PC-9 (cell line): ENCODE measurements at regions not wholly inside any gene's neighbourhood (a gene's known extent, or its start where the extent isn't known, plus 50 kb on each side); places are given as distances from the start of the nearest gene placed in this dataset.

Source experiments
- BruUV-seq: library from RNA; stranded (reverse); fragments of 400-500 nt; replicated peaks from 2 replicates; lab custom pipeline; 2021; lab: Mats Ljungman, UMichigan
- CTCF ChIA-PET: fragments of 300-600 bp; sonication (Branson Sonifier 250); formaldehyde crosslinking; loops from one replicate; lab custom pipeline; 2022; ENCODE audit warnings: antibody characterized with exemption; lab: Charles Lee
- POLR2A ChIA-PET: fragments of 300-600 bp; sonication (Branson Sonifier 250); formaldehyde crosslinking; loops from one replicate; lab custom pipeline; 2022; ENCODE audit warnings: antibody characterized with exemption; ENCODE audit not compliant: unreplicated experiment; lab: Charles Lee
- DNase-seq, 2 experiments: peaks; one replicate each; pipeline versions ENCODE4 v3.0.0 to v3.0.0-alpha.2; 2015 to 2022; ENCODE audit warnings: mixed read lengths in 1 of 2
- H2AFZ ChIP-seq: fragments of 200-600 bp; sonication (generic); 2 replicates; pipeline ENCODE4 v1.8.1; 2017; ENCODE audit warnings: antibody characterized with exemption
- H3F3A ChIP-seq: fragments of 200-600 bp; sonication (generic); 2 replicates; pipeline ENCODE4 v1.8.1; 2017; ENCODE audit warnings: antibody characterized with exemption, mild to moderate bottlenecking, low read depth; ENCODE audit not compliant: insufficient read depth
- H3K27ac ChIP-seq: fragments of 200-600 bp; sonication (generic); 2 replicates; pipeline ENCODE4 v1.6.1; 2016; ENCODE audit warnings: mixed run types
- H3K27me3 ChIP-seq: fragments of 200-600 bp; sonication (generic); 2 replicates; pipeline ENCODE4 v1.6.1; 2016; ENCODE audit warnings: low read depth, mixed run types; ENCODE audit not compliant: insufficient read depth
- H3K36me3 ChIP-seq: fragments of 200-600 bp; sonication (generic); 2 replicates; pipeline ENCODE4 v1.6.1; 2016; ENCODE audit warnings: low read depth, mixed run types
- H3K4me1 ChIP-seq: fragments of 200-600 bp; sonication (generic); replicated peaks from 2 replicates; pipeline ENCODE4 v1.6.1; 2016; ENCODE audit warnings: mixed run types; ENCODE audit not compliant: insufficient read depth
- H3K4me2 ChIP-seq: fragments of 200-600 bp; sonication (generic); 2 replicates; pipeline ENCODE4 v1.6.1; 2017; ENCODE audit warnings: mixed run types
- H3K4me3 ChIP-seq: fragments of 200-600 bp; sonication (generic); 2 replicates; pipeline ENCODE4 v1.6.1; 2016; ENCODE audit warnings: mixed run types
- H3K79me2 ChIP-seq: fragments of 200-600 bp; sonication (generic); 2 replicates; pipeline ENCODE4 v1.6.1; 2017; ENCODE audit warnings: low read depth, mixed run types
- H3K9me2 ChIP-seq: fragments of 200-600 bp; sonication (generic); 2 replicates; pipeline ENCODE4 v1.8.1; 2017; ENCODE audit warnings: mild to moderate bottlenecking; ENCODE audit not compliant: insufficient read depth
- H3K9me3 ChIP-seq: fragments of 200-600 bp; sonication (generic); 2 replicates; pipeline ENCODE4 v1.8.1; 2016; ENCODE audit warnings: low read depth; ENCODE audit not compliant: insufficient read depth
- H4K20me1 ChIP-seq: fragments of 200-600 bp; sonication (generic); 2 replicates; pipeline ENCODE4 v1.8.1; 2017; ENCODE audit not compliant: insufficient read depth
- EZH2 ChIP-seq: fragments of 200-600 bp; sonication (generic); IDR thresholded peaks from 2 replicates; pipeline ENCODE4 v1.8.0; 2017; ENCODE audit warnings: antibody characterized with exemption, low read depth
- intact Hi-C: fragments of 100-400 bp; cut with micrococcal nuclease; formaldehyde crosslinking; loops from one replicate; pipeline ENCODE4 v1.10.0; 2022; ENCODE audit not compliant: unreplicated experiment
- TF ChIP-seq, protein P1 (sequence below): fragments of 200-600 bp; sonication (generic); conservative IDR thresholded peaks from 2 replicates; pipeline ENCODE4 v1.6.1; 2017; ENCODE audit warnings: mixed run types, antibody characterized with exemption, mild to moderate bottlenecking, moderate library complexity

DNA sequence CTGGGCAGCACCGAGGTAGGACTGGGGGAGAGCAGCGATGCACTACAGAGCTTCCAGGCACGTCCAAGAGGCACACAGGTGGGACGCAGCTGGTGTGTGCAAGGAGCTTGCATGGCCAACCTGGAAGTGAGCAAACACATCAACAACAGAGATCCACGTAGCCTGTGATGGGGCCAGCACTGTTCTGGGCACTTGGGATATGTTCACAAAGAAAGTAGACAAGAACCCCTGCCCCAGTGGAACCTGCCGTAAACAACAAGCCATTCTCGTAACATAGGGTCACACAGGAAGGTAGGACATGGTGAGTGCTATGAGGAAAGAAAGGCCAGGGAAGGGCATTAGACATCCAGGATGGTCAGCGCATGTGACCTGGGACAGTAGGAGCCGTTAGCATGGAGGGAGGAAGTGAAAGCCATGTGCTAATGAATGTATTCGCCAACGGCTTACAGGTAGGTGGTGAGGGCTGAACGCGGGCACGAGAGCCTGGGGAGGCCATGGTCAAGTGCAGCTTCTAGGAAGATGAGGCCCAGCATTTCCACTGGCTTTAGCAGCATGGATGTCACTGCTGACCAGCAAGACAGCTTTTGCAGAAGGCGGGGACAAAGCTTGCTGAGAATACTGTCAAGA is 105.5 kb downstream of the TEX26 start:
- Histone ChIP-seq H3F3A (no peaks in the 10 kb centered on the region), H3K36me3 (no peaks in the 10 kb centered on the region), H2AFZ (no peak overlapping the region), H3K27ac (no peak overlapping the region), H3K4me2 (no peak overlapping the region), H3K4me1 (no peaks in the 10 kb centered on the region), H3K9me2 (no peaks in the 10 kb centered on the region), H3K79me2 (no peaks in the 10 kb centered on the region), H3K4me3 (no peak overlapping the region), H4K20me1 (no peaks in the 10 kb centered on the region), H3K27me3 (0 out of 2 replicates have a peak, but pooled peaks cover 5% of the 10 kb centered on the region), H3K9me3 (no peaks in the 10 kb centered on the region)
- ChIA-PET POLR2A (no interaction called here), CTCF (no interaction called here)
- intact Hi-C loops = no loop called here
- BruUV-seq = no TSS peak
- TF ChIP-seq EZH2 = no peak
- TF ChIP-seq, protein P1, sequence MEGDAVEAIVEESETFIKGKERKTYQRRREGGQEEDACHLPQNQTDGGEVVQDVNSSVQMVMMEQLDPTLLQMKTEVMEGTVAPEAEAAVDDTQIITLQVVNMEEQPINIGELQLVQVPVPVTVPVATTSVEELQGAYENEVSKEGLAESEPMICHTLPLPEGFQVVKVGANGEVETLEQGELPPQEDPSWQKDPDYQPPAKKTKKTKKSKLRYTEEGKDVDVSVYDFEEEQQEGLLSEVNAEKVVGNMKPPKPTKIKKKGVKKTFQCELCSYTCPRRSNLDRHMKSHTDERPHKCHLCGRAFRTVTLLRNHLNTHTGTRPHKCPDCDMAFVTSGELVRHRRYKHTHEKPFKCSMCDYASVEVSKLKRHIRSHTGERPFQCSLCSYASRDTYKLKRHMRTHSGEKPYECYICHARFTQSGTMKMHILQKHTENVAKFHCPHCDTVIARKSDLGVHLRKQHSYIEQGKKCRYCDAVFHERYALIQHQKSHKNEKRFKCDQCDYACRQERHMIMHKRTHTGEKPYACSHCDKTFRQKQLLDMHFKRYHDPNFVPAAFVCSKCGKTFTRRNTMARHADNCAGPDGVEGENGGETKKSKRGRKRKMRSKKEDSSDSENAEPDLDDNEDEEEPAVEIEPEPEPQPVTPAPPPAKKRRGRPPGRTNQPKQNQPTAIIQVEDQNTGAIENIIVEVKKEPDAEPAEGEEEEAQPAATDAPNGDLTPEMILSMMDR = no peak
- no peak for DNase-seq

DNA sequence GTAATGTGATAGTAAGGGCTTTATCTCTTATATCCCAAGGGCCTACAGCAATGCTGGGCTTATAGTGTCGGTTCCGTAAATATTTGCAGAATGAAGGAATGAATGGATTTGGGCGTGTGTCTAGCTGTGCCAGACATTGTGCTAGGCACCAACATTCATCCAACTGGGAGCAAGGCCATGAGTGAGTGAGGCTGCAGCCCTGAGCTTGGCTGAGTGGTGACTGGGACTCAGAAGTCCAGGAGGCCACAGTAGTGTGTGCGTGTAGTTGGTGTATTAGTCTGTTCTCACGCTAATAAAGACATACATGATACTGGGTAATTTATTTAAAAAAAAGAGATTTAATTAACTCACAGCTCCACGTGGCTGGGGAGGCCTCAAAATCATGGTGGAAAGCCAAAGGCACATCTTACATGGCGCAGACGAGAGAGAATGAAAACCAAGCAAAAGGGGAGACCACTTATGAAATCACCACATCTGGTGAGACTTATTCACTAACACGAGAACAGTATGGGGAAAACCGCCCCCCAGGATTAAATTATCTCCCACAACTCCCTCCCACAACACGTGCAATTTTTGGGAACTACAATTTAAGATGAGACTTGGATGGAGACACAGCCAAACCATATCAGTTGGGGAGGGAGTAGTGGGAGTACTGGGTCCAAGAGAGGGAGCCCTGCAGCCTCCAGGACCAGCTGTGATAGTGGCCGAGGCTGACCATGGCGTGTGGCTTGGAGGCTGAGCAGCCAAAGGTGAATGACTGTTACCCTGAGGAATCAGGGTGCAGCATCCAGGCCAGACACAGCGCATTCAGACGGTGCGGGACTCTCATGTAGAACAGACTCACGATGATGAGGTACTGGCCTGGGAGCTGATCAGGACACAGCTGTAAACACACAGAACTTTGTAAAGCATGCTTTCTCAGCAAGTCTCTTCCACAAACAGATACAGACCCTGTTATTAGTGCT is 104.6 kb downstream of the TEX26 start:
- intact Hi-C loops = no loop called here
- no TSS peak for BruUV-seq
- Histone ChIP-seq H3K9me2 (no peaks in the 10 kb centered on the region), H3K4me1 (no peaks in the 10 kb centered on the region), H3K9me3 (no peaks in the 10 kb centered on the region), H2AFZ (no peak overlapping the region), H3K4me2 (no peak overlapping the region), H3K27ac (no peak overlapping the region), H3K4me3 (no peak overlapping the region), H3F3A (no peaks in the 10 kb centered on the region), H3K79me2 (no peaks in the 10 kb centered on the region), H4K20me1 (no peaks in the 10 kb centered on the region), H3K36me3 (no peaks in the 10 kb centered on the region), H3K27me3 (0 out of 2 replicates have a peak, but pooled peaks cover 5% of the 10 kb centered on the region)
- TF ChIP-seq, protein P1 = no peak
- TF ChIP-seq EZH2 = no peak
- POLR2A ChIA-PET = no interaction called here
- no peak for DNase-seq
- CTCF ChIA-PET = no interaction called here

DNA sequence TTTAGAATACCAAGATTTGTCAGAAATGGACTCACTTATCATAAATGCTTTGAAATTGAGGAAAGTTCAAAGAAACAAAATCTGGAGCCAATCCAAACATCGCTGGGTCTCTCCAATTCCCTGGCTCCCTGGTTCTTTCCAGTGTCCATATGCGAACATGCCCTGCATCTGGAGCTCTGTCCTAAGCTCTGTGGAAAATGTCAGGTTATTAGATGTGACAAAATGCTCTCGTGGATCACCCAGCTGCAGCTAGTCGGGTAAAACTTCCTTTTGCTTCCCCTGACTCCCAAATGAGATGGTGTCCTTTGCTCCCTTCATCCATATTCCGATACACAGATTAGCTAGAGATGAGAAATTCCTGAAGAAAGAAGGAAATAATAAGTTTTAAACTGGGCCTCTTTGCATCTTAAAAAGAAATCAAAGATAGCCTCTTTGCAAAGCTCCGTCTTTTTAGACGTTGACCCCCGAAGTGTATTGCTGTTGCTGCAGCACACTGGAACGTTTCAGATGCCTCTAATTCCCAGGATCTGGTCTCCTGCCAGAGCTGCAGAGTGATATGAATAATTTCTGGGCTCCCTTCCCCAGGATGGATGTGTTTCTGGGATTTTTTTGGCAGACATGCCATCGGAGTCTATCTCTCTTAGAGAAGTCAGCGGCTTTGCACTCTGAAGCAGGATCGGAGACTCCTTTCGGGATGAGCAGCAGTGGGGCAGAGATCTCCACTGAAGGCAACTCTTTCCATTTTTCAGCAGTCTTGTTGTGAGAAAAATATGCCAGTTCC is 102.9 kb downstream of the TEX26 start:
- no peak for TF ChIP-seq EZH2
- H3K4me3 ChIP-seq = no peak overlapping the region
- H3K27me3 ChIP-seq = 0 out of 2 replicates have a peak, but pooled peaks cover 5% of the 10 kb centered on the region
- H3K9me3 ChIP-seq = no peaks in the 10 kb centered on the region
- no peaks in the 10 kb centered on the region for H3K79me2 ChIP-seq
- ChIA-PET CTCF (no interaction called here), POLR2A (no interaction called here)
- no peak overlapping the region for H3K27ac ChIP-seq
- H3K4me2 ChIP-seq = no peak overlapping the region
- no peaks in the 10 kb centered on the region for H3F3A ChIP-seq
- H2AFZ ChIP-seq = no peak overlapping the region
- intact Hi-C loops = no loop called here
- BruUV-seq = no TSS peak
- H4K20me1 ChIP-seq = no peaks in the 10 kb centered on the region
- H3K36me3 ChIP-seq = no peaks in the 10 kb centered on the region
- H3K4me1 ChIP-seq = no peaks in the 10 kb centered on the region
- DNase-seq = no peak
- H3K9me2 ChIP-seq = no peaks in the 10 kb centered on the region
